GM23248 (cell line): ENCODE measurements at regions not wholly inside any gene's neighbourhood (a gene's known extent, or its start where the extent isn't known, plus 50 kb on each side); places are given as distances from the start of the nearest gene placed in this dataset.

Experiments
- EZH2 ChIP-seq: fragments of 200-600 bp; sonication (generic); IDR thresholded peaks from 2 replicates; pipeline ENCODE4 v1.6.1; 2018; ENCODE audit warnings: antibody characterized with exemption, mild to moderate bottlenecking; ENCODE audit not compliant: insufficient read depth, poor library complexity, severe bottlenecking
- EZH2phosphoT487 ChIP-seq: fragments of 200-600 bp; sonication (generic); IDR thresholded peaks from 2 replicates; pipeline ENCODE4 v1.6.1; 2018; ENCODE audit warnings: antibody characterized with exemption, moderate library complexity, mild to moderate bottlenecking, low read depth; ENCODE audit not compliant: insufficient read depth

DNA sequence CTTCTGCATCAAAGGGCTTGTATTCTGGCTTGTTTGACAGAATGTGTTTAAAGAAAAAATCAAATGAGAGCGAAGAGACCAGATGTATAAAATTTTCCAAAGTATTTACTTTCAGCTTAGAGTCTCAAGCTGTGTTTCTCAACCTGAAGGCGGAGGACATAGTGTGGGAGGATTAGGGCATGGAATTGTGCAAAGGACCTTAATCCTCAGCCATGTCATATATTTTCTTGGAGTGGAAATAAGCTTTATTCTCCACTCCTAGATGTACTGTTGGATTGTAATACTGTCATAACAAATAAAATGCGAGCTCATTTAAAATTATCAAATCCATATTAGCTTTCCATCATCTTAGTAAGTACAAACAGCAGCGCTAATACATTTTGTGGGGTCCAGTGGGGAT lies 154.0 kb downstream of the PAH start:
- TF ChIP-seq EZH2phosphoT487 = no peak
- TF ChIP-seq EZH2 = no peak
